HG02588 (cell line): ENCODE measurements at regions not wholly inside any gene's neighbourhood (a gene's known extent, or its start where the extent isn't known, plus 50 kb on each side); places are given as distances from the start of the nearest gene placed in this dataset.
"Not testable (repeated sequence)": the region's sequence is repeated elsewhere in the genome, so short reads cannot be mapped to it uniquely, and the experiment has no call there.

Experiments
- ATAC-seq: cut with Tn5 transposase; IDR thresholded peaks from one replicate; pipeline ENCODE4 v1.9.1; 2021; ENCODE audit warnings: mild to moderate bottlenecking, moderate library complexity; ENCODE audit not compliant: unreplicated experiment

GRCh38 chr14:105730731-105731130 lies 204.3 kb downstream of the TMEM121 start:
- not testable (repeated sequence) for ATAC-seq

GRCh38 chr14:105731221-105731985 lies 205.0 kb downstream of the TMEM121 start:
- ATAC-seq, result not testable (repeated sequence)

- ATAC-seq, result no peak
These were observed 207.0 kb downstream of the TMEM121 start for GRCh38 chr14:105733081-105734065.

GRCh38 chr14:105734241-105734640 lies 207.9 kb downstream of the TMEM121 start:
- not testable (repeated sequence) for ATAC-seq

GRCh38 chr14:105736331-105736730 lies 209.9 kb downstream of the TMEM121 start:
- not testable (repeated sequence) for ATAC-seq

GRCh38 chr14:105737504-105738246 lies 211.3 kb downstream of the TMEM121 start:
- no peak for ATAC-seq

GRCh38 chr14:105738638-105739037 lies 212.3 kb downstream of the TMEM121 start:
- no peak for ATAC-seq

- ATAC-seq, result no peak
These were observed 213.1 kb downstream of the TMEM121 start for GRCh38 chr14:105739331-105740102.

- not testable (repeated sequence) for ATAC-seq
These were observed 213.9 kb downstream of the TMEM121 start for GRCh38 chr14:105740272-105740671.

GRCh38 chr14:105740961-105741360 lies 214.6 kb downstream of the TMEM121 start:
- not testable (repeated sequence) for ATAC-seq

GRCh38 chr14:105741707-105742530 lies 215.5 kb downstream of the TMEM121 start:
- ATAC-seq, result not testable (repeated sequence)

GRCh38 chr14:105742531-105742848 lies 216.1 kb downstream of the TMEM121 start:
- no peak for ATAC-seq

GRCh38 chr14:105742904-105743701 lies 216.7 kb downstream of the TMEM121 start:
- not testable (repeated sequence) for ATAC-seq

GRCh38 chr14:105744213-105744787 lies 217.9 kb downstream of the TMEM121 start:
- not testable (repeated sequence) for ATAC-seq

GRCh38 chr14:105745433-105746123 lies 219.2 kb downstream of the TMEM121 start:
- ATAC-seq, result no peak

- ATAC-seq, result no peak
These were observed 219.7 kb downstream of the TMEM121 start for GRCh38 chr14:105746124-105746514.

GRCh38 chr14:105746800-105747502 lies 220.6 kb downstream of the TMEM121 start:
- ATAC-seq, result not testable (repeated sequence)
